ENCODE measurements at regions not wholly inside any gene's neighbourhood (a gene's known extent, or its start where the extent isn't known, plus 50 kb on each side); places are given as distances from the start of the nearest gene placed in this dataset.

DNA sequence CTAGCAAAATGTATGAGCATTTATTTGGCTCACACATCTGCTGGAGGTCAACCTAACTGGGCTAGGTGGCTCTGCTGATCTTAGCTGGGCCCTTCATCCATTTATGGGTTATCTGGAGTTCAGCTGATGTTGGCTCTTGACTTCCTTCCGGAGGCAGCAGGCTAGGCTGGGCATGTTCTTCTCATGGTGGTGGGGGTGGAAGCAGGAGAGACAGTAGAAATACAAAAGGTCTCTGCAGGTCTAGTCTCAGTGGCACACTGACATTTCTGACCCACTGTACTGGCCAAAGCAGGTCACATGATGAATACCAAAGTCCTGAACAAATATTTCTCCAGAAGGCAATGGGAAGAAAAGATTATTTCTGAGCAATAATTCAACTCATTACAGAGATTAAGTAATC, 334.6 kb downstream of the CRPPA start:
- TF ChIP-seq, protein P1, sequence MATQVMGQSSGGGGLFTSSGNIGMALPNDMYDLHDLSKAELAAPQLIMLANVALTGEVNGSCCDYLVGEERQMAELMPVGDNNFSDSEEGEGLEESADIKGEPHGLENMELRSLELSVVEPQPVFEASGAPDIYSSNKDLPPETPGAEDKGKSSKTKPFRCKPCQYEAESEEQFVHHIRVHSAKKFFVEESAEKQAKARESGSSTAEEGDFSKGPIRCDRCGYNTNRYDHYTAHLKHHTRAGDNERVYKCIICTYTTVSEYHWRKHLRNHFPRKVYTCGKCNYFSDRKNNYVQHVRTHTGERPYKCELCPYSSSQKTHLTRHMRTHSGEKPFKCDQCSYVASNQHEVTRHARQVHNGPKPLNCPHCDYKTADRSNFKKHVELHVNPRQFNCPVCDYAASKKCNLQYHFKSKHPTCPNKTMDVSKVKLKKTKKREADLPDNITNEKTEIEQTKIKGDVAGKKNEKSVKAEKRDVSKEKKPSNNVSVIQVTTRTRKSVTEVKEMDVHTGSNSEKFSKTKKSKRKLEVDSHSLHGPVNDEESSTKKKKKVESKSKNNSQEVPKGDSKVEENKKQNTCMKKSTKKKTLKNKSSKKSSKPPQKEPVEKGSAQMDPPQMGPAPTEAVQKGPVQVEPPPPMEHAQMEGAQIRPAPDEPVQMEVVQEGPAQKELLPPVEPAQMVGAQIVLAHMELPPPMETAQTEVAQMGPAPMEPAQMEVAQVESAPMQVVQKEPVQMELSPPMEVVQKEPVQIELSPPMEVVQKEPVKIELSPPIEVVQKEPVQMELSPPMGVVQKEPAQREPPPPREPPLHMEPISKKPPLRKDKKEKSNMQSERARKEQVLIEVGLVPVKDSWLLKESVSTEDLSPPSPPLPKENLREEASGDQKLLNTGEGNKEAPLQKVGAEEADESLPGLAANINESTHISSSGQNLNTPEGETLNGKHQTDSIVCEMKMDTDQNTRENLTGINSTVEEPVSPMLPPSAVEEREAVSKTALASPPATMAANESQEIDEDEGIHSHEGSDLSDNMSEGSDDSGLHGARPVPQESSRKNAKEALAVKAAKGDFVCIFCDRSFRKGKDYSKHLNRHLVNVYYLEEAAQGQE (IDR thresholded peaks at IDR 0.05; ENCODE audit: insufficient read depth in 1 of 2, low read depth in 2 of 2, low read length in 1 of 2), result no peak
- TF ChIP-seq, protein P2, sequence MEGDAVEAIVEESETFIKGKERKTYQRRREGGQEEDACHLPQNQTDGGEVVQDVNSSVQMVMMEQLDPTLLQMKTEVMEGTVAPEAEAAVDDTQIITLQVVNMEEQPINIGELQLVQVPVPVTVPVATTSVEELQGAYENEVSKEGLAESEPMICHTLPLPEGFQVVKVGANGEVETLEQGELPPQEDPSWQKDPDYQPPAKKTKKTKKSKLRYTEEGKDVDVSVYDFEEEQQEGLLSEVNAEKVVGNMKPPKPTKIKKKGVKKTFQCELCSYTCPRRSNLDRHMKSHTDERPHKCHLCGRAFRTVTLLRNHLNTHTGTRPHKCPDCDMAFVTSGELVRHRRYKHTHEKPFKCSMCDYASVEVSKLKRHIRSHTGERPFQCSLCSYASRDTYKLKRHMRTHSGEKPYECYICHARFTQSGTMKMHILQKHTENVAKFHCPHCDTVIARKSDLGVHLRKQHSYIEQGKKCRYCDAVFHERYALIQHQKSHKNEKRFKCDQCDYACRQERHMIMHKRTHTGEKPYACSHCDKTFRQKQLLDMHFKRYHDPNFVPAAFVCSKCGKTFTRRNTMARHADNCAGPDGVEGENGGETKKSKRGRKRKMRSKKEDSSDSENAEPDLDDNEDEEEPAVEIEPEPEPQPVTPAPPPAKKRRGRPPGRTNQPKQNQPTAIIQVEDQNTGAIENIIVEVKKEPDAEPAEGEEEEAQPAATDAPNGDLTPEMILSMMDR (IDR thresholded peaks at IDR 0.05), result no peak

All from Panc1 (cell line).